ENCODE measurements at regions not wholly inside any gene's neighbourhood (a gene's known extent, or its start where the extent isn't known, plus 50 kb on each side); places are given as distances from the start of the nearest gene placed in this dataset.
"Not testable (repeated sequence)": the region's sequence is repeated elsewhere in the genome, so short reads cannot be mapped to it uniquely, and the experiment has no call there.

DNA sequence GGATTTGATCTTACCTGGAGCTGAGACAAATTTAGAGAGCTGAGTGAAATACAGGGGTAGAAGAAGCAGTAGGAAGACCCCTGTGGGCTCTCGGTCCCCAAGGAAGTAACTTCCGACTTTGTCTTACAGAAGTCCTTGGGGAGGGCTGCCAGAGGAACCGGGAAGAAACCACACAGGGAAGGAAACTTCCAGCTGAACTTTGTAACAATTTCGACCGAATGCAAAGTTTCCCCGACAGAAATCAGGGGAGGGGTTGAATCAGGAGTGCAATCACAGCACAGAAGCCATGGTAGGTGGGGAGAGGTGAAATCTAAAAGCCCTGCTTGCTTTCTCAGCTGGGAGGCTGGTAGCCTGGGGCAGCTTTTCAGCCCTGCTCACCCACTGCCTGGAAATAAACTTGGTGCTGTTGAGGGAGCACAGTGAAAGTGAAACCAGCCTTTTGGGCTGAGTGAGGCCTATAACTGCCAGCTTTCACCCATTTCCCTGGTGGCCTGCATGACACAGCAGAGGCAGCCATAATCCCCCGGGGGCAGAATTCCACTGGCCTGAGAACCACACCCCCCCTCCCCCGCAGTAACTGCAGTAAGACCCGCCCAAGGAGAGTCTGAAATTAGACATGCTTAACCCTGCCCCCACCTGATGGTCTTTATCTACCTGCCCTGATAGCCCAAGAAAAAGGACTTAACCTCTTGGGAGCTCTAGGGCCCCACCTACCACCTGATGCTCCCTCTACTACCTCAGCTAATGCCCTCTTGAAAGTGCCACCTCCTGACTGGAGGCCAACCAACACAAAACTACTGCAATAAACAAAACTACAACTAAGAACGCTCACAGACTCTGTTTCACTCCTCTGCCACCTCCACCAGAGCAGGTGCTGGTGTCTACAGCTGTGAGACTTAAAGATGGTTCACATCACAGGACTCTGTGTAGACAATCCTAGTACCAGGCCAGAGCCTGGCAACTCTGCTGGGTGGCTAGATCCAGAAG is 248.2 kb downstream of the PARM1 start:
- TF ChIP-seq ZFX (IDR thresholded peaks at IDR 0.05): no peak
- H3K27ac ChIP-seq: no peak overlapping the region

DNA sequence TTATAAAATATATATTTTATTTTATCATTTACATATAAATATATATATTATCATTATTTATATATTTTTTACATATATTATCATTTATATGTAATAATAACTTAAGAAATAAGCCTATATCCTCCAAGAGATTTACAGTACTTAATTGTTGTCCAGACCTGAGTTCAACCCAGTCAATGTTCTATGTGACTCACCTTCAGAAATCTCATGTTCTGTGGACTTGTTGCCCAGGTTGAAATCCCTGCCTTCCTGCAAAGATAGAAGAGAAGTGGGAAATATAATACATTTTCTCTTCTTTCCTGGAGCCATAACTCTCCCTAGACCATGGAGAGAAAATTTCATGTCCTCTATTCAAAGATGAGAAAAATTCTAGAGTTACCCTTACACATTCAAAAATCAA is 247.3 kb downstream of the PARM1 start:
- TF ChIP-seq ZFX (IDR thresholded peaks at IDR 0.05): no peak
- TF ChIP-seq, protein P1, sequence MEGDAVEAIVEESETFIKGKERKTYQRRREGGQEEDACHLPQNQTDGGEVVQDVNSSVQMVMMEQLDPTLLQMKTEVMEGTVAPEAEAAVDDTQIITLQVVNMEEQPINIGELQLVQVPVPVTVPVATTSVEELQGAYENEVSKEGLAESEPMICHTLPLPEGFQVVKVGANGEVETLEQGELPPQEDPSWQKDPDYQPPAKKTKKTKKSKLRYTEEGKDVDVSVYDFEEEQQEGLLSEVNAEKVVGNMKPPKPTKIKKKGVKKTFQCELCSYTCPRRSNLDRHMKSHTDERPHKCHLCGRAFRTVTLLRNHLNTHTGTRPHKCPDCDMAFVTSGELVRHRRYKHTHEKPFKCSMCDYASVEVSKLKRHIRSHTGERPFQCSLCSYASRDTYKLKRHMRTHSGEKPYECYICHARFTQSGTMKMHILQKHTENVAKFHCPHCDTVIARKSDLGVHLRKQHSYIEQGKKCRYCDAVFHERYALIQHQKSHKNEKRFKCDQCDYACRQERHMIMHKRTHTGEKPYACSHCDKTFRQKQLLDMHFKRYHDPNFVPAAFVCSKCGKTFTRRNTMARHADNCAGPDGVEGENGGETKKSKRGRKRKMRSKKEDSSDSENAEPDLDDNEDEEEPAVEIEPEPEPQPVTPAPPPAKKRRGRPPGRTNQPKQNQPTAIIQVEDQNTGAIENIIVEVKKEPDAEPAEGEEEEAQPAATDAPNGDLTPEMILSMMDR (conservative IDR thresholded peaks at IDR 0.05): no peak

DNA sequence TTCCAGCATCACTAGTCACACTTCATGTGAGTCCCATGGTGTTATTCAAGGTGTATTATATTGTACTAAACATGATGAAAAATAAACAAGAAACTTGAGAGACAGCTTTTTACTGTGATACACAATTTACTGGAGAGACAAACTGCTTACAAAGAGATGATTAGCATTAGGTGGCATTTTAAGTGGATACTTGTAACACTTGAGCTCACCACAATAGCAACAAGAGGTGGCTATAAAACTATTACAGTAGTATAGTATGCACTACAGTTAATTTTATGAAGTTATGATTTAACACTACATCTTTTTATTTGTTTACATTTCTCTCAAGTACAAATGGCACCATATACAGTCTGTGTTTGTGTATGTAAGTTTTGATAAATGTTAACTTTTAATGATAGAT is 246.6 kb downstream of the PARM1 start:
- TF ChIP-seq, protein P1 (conservative IDR thresholded peaks at IDR 0.05): no peak
- no peak for TF ChIP-seq ZFX (IDR thresholded peaks at IDR 0.05)
- no peak overlapping the region for H3K27ac ChIP-seq

More for the DNA sequence above, 247.3 kb downstream of the PARM1 start:
- H3K27ac ChIP-seq: no peak overlapping the region

DNA sequence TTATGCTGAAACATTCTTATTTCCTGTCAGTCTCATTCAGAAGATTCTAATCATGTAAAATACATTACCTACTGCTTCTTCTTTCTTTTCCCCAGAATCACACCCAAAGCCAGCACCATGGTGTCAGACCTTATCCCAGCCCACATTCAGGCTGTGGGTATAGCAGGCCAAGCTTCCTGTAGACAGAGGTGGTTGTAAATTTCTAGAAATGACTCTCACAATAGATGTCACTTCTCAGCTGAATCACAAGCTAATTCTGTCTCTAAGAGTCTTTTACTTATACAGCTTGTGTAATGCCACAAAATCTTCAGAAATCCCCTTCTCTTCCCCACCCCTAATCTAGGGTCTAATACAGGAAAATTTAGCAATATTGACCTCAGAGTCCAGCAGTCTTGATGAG is 239.6 kb downstream of the PARM1 start:
- no peak overlapping the region for H3K27ac ChIP-seq
- TF ChIP-seq, protein P1 (conservative IDR thresholded peaks at IDR 0.05): no peak
- TF ChIP-seq ZFX (IDR thresholded peaks at IDR 0.05): no peak

DNA sequence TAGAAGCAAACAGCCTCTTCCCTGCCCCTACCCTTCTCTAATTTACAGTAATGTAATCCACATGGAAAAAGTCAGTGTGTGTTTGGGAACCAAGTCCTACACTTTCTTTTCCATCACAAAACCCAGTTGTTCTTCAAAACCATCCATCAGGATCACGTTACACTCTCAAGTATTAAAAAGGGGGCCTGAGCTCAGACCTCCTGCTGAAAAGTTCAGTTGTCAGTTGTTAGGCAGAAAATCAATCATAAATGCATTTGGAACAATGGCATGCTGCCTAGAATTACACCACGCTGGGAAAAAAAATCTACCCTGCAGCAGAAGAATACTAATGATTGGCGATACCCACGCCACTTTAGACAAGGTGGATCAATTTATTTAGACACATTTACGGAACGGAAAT is 236.5 kb downstream of the PARM1 start:
- H3K27ac ChIP-seq: no peak overlapping the region
- TF ChIP-seq, protein P1 (conservative IDR thresholded peaks at IDR 0.05): no peak
- no peak for TF ChIP-seq ZFX (IDR thresholded peaks at IDR 0.05)

DNA sequence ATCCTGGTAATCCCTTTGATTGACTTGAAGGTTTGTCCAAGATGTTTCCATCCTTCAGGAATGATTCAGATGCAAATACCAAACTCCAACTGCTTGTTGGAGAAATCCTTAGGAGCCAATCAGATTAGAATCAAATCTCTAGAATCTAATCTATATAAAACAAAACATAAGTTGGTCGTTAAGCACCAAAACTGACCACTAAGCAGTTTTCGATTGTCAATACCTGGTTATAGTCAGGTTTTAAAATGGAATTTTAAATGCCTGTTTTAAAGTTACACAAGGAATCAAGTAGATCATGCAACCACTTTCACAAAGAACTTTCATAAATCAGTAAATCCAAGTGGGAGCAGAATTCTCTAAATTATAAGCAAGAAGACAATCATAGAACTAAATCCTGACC is 236.1 kb downstream of the PARM1 start:
- no peak overlapping the region for H3K27ac ChIP-seq
- TF ChIP-seq ZFX (IDR thresholded peaks at IDR 0.05): no peak
- TF ChIP-seq, protein P1 (conservative IDR thresholded peaks at IDR 0.05): no peak

DNA sequence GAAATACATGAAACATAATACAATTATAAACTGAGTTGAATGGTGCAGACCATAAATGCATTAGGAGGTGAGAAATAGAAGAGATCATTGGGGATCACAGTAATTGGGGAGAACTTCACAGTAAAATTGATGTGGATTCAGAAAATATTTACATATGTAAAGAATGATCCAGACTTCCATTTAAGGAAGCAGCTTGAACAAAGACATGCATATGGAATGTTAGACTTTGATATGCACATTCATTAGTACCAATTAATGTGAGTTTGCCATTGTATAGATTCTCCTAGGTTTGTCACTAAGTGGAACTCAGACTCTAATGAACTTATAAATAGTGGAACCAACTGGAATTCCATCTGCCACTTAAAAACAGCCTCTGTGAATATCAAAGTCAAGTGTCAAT is 235.6 kb downstream of the PARM1 start:
- H3K27ac ChIP-seq: no peak overlapping the region
- TF ChIP-seq ZFX (IDR thresholded peaks at IDR 0.05): no peak
- TF ChIP-seq, protein P1 (conservative IDR thresholded peaks at IDR 0.05): no peak

DNA sequence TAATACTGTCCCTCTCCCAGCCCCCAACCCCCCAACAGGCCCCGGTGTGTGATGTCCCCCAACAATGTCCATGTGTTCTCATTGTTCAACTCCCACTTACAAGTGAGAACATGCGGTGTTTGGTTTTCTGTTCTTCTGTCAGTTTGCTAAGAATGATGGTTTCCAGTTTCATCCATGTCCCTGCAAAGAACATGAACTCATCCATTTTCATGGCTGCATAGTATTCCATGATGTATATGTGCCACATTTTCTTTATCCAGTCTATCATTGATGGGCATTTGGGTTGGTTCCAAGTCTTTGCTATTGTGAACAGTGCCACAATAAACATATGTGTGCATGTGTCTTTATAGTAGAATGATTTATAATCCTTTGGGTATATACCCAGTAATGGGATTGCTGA is 232.2 kb downstream of the PARM1 start:
- H3K27ac ChIP-seq: not testable (repeated sequence)
